ENCODE measurements at regions not wholly inside any gene's neighbourhood (a gene's known extent, or its start where the extent isn't known, plus 50 kb on each side); places are given as distances from the start of the nearest gene placed in this dataset.

- TF ChIP-seq, protein P1, sequence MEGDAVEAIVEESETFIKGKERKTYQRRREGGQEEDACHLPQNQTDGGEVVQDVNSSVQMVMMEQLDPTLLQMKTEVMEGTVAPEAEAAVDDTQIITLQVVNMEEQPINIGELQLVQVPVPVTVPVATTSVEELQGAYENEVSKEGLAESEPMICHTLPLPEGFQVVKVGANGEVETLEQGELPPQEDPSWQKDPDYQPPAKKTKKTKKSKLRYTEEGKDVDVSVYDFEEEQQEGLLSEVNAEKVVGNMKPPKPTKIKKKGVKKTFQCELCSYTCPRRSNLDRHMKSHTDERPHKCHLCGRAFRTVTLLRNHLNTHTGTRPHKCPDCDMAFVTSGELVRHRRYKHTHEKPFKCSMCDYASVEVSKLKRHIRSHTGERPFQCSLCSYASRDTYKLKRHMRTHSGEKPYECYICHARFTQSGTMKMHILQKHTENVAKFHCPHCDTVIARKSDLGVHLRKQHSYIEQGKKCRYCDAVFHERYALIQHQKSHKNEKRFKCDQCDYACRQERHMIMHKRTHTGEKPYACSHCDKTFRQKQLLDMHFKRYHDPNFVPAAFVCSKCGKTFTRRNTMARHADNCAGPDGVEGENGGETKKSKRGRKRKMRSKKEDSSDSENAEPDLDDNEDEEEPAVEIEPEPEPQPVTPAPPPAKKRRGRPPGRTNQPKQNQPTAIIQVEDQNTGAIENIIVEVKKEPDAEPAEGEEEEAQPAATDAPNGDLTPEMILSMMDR (IDR thresholded peaks at IDR 0.05): no peak
- TF ChIP-seq POLR2A (IDR thresholded peaks at IDR 0.05): no peak
These were observed 108.2 kb upstream of the CWC22 start for GRCh38 chr2:180115269-180115668.
